ENCODE measurements at regions not wholly inside any gene's neighbourhood (a gene's known extent, or its start where the extent isn't known, plus 50 kb on each side); places are given as distances from the start of the nearest gene placed in this dataset.

GRCh38 chrX:10676235-10676957, 56.0 kb upstream of the MID1 start:
- Histone ChIP-seq H3K27ac (ENCODE audit: low read depth, low read length) (no peak overlapping the region), H3K79me2 (ENCODE audit: control insufficient read depth, low read length) (no peaks in the 10 kb centered on the region), H3K27me3 (ENCODE audit: control insufficient read depth, low read length) (no peaks in the 10 kb centered on the region), H3K36me3 (ENCODE audit: control insufficient read depth, low read length) (no peaks in the 10 kb centered on the region), H3K4me2 (ENCODE audit: low read length) (no peak overlapping the region), H3K9me2 (replicated peaks; ENCODE audit: control insufficient read depth, low read length) (no peaks in the 10 kb centered on the region), H3K4me1 (ENCODE audit: control insufficient read depth, low read length) (no peaks in the 10 kb centered on the region), H4K20me1 (ENCODE audit: control insufficient read depth, insufficient read depth, low read depth, low read length) (no peaks in the 10 kb centered on the region), H3K9me3 (ENCODE audit: control insufficient read depth, insufficient read depth, low read length) (no peaks in the 10 kb centered on the region), H3K4me3 (ENCODE audit: low read length) (no peak overlapping the region), H3F3A (ENCODE audit: control insufficient read depth, insufficient read depth) (no peaks in the 10 kb centered on the region)
- TF ChIP-seq CTCF (IDR thresholded peaks at IDR 0.05; ENCODE audit: low read depth, low read length, poor library complexity, severe bottlenecking) (no peak), EZH2phosphoT487 (IDR thresholded peaks at IDR 0.05; ENCODE audit: borderline replicate concordance, low read length) (no peak)

GRCh38 chrX:10677490-10677889, 57.1 kb upstream of the MID1 start:
- H3F3A ChIP-seq (ENCODE audit: control insufficient read depth, insufficient read depth), result no peaks in the 10 kb centered on the region
- H3K79me2 ChIP-seq (ENCODE audit: control insufficient read depth, low read length), result no peaks in the 10 kb centered on the region
- H3K27ac ChIP-seq (ENCODE audit: low read depth, low read length), result no peak overlapping the region
- H4K20me1 ChIP-seq (ENCODE audit: control insufficient read depth, insufficient read depth, low read depth, low read length), result no peaks in the 10 kb centered on the region
- no peaks in the 10 kb centered on the region for H3K27me3 ChIP-seq (ENCODE audit: control insufficient read depth, low read length)
- no peaks in the 10 kb centered on the region for H3K9me2 ChIP-seq (replicated peaks; ENCODE audit: control insufficient read depth, low read length)
- H3K9me3 ChIP-seq (ENCODE audit: control insufficient read depth, insufficient read depth, low read length), result no peaks in the 10 kb centered on the region
- no peaks in the 10 kb centered on the region for H3K36me3 ChIP-seq (ENCODE audit: control insufficient read depth, low read length)
- no peak overlapping the region for H3K4me2 ChIP-seq (ENCODE audit: low read length)
- no peaks in the 10 kb centered on the region for H3K4me1 ChIP-seq (ENCODE audit: control insufficient read depth, low read length)
- TF ChIP-seq EZH2phosphoT487 (IDR thresholded peaks at IDR 0.05; ENCODE audit: borderline replicate concordance, low read length) (no peak), CTCF (IDR thresholded peaks at IDR 0.05; ENCODE audit: low read depth, low read length, poor library complexity, severe bottlenecking) (no peak)
- H3K4me3 ChIP-seq (ENCODE audit: low read length), result no peak overlapping the region

- Histone ChIP-seq H4K20me1 (ENCODE audit: control insufficient read depth, insufficient read depth, low read depth, low read length) (no peaks in the 10 kb centered on the region), H3K27me3 (ENCODE audit: control insufficient read depth, low read length) (no peaks in the 10 kb centered on the region), H3F3A (ENCODE audit: control insufficient read depth, insufficient read depth) (no peaks in the 10 kb centered on the region), H3K4me3 (ENCODE audit: low read length) (no peak overlapping the region), H3K4me1 (ENCODE audit: control insufficient read depth, low read length) (no peaks in the 10 kb centered on the region), H3K4me2 (ENCODE audit: low read length) (no peak overlapping the region), H3K9me2 (replicated peaks; ENCODE audit: control insufficient read depth, low read length) (no peaks in the 10 kb centered on the region), H3K36me3 (ENCODE audit: control insufficient read depth, low read length) (no peaks in the 10 kb centered on the region), H3K27ac (ENCODE audit: low read depth, low read length) (no peak overlapping the region), H3K9me3 (ENCODE audit: control insufficient read depth, insufficient read depth, low read length) (no peaks in the 10 kb centered on the region), H3K79me2 (ENCODE audit: control insufficient read depth, low read length) (no peaks in the 10 kb centered on the region)
- no peak for TF ChIP-seq CTCF (IDR thresholded peaks at IDR 0.05; ENCODE audit: low read depth, low read length, poor library complexity, severe bottlenecking)
- no peak for TF ChIP-seq EZH2phosphoT487 (IDR thresholded peaks at IDR 0.05; ENCODE audit: borderline replicate concordance, low read length)
Observed at GRCh38 chrX:10679387-10679786, 59.0 kb upstream of the MID1 start.

Measured in DOHH2 (cell line).